ENCODE measurements at regions not wholly inside any gene's neighbourhood (a gene's known extent, or its start where the extent isn't known, plus 50 kb on each side); places are given as distances from the start of the nearest gene placed in this dataset.

- Histone ChIP-seq H3K4me1 (ENCODE audit: control insufficient read depth in 1 of 2, insufficient read depth in 2 of 2, low read length in 2 of 2) (no peaks in the 10 kb centered on the region), H3K9ac (ENCODE audit: low read length) (no peak overlapping the region), H4K20me1 (ENCODE audit: insufficient read depth) (no peaks in the 10 kb centered on the region), H3K4me2 (ENCODE audit: low read length) (no peak overlapping the region), H2AFZ (ENCODE audit: low read depth, low read length, poor library complexity, severe bottlenecking) (no peak overlapping the region), H3K27me3 (ENCODE audit: insufficient read depth, low read length) (no peaks in the 10 kb centered on the region), H3K36me3 (ENCODE audit: control insufficient read depth in 1 of 2, insufficient read depth in 2 of 2, low read length in 2 of 2) (no peaks in the 10 kb centered on the region), H3K9me2 (ENCODE audit: insufficient read depth) (no peaks in the 10 kb centered on the region), H3K27ac (ENCODE audit: low read depth, low read length) (no peak overlapping the region), H3K9me3 (ENCODE audit: control insufficient read depth in 1 of 2, insufficient read depth in 1 of 2, low read depth in 1 of 2, low read length in 2 of 2) (no peaks in the 10 kb centered on the region), H3K79me2 (ENCODE audit: insufficient read depth, low read length) (no peaks in the 10 kb centered on the region), H3K4me3 (replicated peaks in 1 of 2; ENCODE audit: low read depth in 1 of 2, low read length in 2 of 2) (no peak overlapping the region)
- DNase-seq (ENCODE audit: low read depth, low spot score) (no peak), ATAC-seq (no peak)
- intact Hi-C loops (cut with micrococcal nuclease) = no loop called here
- TF ChIP-seq YY1 (IDR thresholded peaks at IDR 0.05; ENCODE audit: extremely low read depth, insufficient replicate concordance, low read depth, low read length) = no peak
- no peak for TF ChIP-seq EGR1 (IDR thresholded peaks at IDR 0.05; ENCODE audit: low read depth)
- POLR2A ChIA-PET = no interaction called here
- RAD21 ChIA-PET (ENCODE audit: low non-redundant PET in 1 of 2, low total read pairs in 2 of 2, uncharacterized antibody in 2 of 2, unreplicated experiment in 2 of 2) = no interaction called here
- CTCF ChIA-PET = no interaction called here
- BruUV-seq (replicated peaks) = no TSS peak
Measured at GRCh38 chr12:38102197-38102596, 214.4 kb upstream of the ALG10B start.

- H3K9ac ChIP-seq (ENCODE audit: low read length) = no peak overlapping the region
- intact Hi-C loops (cut with micrococcal nuclease) = no loop called here
- no peak overlapping the region for H3K4me2 ChIP-seq (ENCODE audit: low read length)
- BruUV-seq (replicated peaks) = no TSS peak
- CTCF ChIA-PET = no interaction called here
- RAD21 ChIA-PET (ENCODE audit: low non-redundant PET in 1 of 2, low total read pairs in 2 of 2, uncharacterized antibody in 2 of 2, unreplicated experiment in 2 of 2) = no interaction called here
- no peaks in the 10 kb centered on the region for H3K9me3 ChIP-seq (ENCODE audit: control insufficient read depth in 1 of 2, insufficient read depth in 1 of 2, low read depth in 1 of 2, low read length in 2 of 2)
- H3K79me2 ChIP-seq (ENCODE audit: insufficient read depth, low read length) = no peaks in the 10 kb centered on the region
- H3K36me3 ChIP-seq (ENCODE audit: control insufficient read depth in 1 of 2, insufficient read depth in 2 of 2, low read length in 2 of 2) = no peaks in the 10 kb centered on the region
- H3K4me1 ChIP-seq (ENCODE audit: control insufficient read depth in 1 of 2, insufficient read depth in 2 of 2, low read length in 2 of 2) = no peaks in the 10 kb centered on the region
- TF ChIP-seq CEBPB (IDR thresholded peaks at IDR 0.05; ENCODE audit: low read depth) = no peak
- no peak for TF ChIP-seq EZH2 (IDR thresholded peaks at IDR 0.05)
- no peak for TF ChIP-seq REST (IDR thresholded peaks at IDR 0.05; ENCODE audit: low read depth)
- no peak for TF ChIP-seq CBX3 (IDR thresholded peaks at IDR 0.05; ENCODE audit: low read depth)
- no peak for TF ChIP-seq POLR2A (IDR thresholded peaks at IDR 0.05; ENCODE audit: borderline replicate concordance, extremely low read depth, insufficient read depth, insufficient read length)
- no peak for TF ChIP-seq CTCF (IDR thresholded peaks at IDR 0.05 in 2 of 3, conservative IDR thresholded peaks at IDR 0.05 in 1 of 3; ENCODE audit: borderline replicate concordance in 1 of 3, insufficient read depth in 1 of 3, low read depth in 2 of 3, low read length in 2 of 3)
- TF ChIP-seq ZFX (IDR thresholded peaks at IDR 0.05) = no peak
- no peak for TF ChIP-seq POLR2AphosphoS5 (IDR thresholded peaks at IDR 0.05; ENCODE audit: low read depth, low read length)
- TF ChIP-seq RAD21 (IDR thresholded peaks at IDR 0.05; ENCODE audit: low read depth) = no peak
- no peak for TF ChIP-seq TCF7L2 (IDR thresholded peaks at IDR 0.05; ENCODE audit: borderline replicate concordance, extremely low read depth, insufficient read depth, insufficient read length)
- TF ChIP-seq SP1 (IDR thresholded peaks at IDR 0.05; ENCODE audit: low read depth) = no peak
- TF ChIP-seq YY1 (IDR thresholded peaks at IDR 0.05; ENCODE audit: extremely low read depth, insufficient replicate concordance, low read depth, low read length) = no peak
- no peak for TF ChIP-seq EGR1 (IDR thresholded peaks at IDR 0.05; ENCODE audit: low read depth)
- no peak for TF ChIP-seq FOSL1 (IDR thresholded peaks at IDR 0.05; ENCODE audit: low read depth)
- H2AFZ ChIP-seq (ENCODE audit: low read depth, low read length, poor library complexity, severe bottlenecking) = no peak overlapping the region
- no peaks in the 10 kb centered on the region for H4K20me1 ChIP-seq (ENCODE audit: insufficient read depth)
- no peak overlapping the region for H3K27ac ChIP-seq (ENCODE audit: low read depth, low read length)
- ATAC-seq (no peak), DNase-seq (ENCODE audit: low read depth, low spot score) (no peak)
- POLR2A ChIA-PET = no interaction called here
- no peak overlapping the region for H3K4me3 ChIP-seq (replicated peaks in 1 of 2; ENCODE audit: low read depth in 1 of 2, low read length in 2 of 2)
- no peaks in the 10 kb centered on the region for H3K9me2 ChIP-seq (ENCODE audit: insufficient read depth)
- no peaks in the 10 kb centered on the region for H3K27me3 ChIP-seq (ENCODE audit: insufficient read depth, low read length)
Measured at GRCh38 chr12:38110026-38110699, 206.4 kb upstream of the ALG10B start.
